Epithelial cell of prostate (primary cell): ENCODE measurements at regions not wholly inside any gene's neighbourhood (a gene's known extent, or its start where the extent isn't known, plus 50 kb on each side); places are given as distances from the start of the nearest gene placed in this dataset.

Source experiments
- DNase-seq: peaks from one replicate; pipeline ENCODE4 v3.0.0-alpha.2; 2011; ENCODE audit warnings: low read depth, low spot score
- H3K27ac ChIP-seq: fragments of 450-650 bp; 2 replicates; pipeline ENCODE4 v1.5.1; 2017; ENCODE audit warnings: mild to moderate bottlenecking

- DNase-seq = no peak
- no peak overlapping the region for H3K27ac ChIP-seq
Observed at GRCh38 chr16:49048557-49048956, 233.1 kb downstream of the CBLN1 start.

DNA sequence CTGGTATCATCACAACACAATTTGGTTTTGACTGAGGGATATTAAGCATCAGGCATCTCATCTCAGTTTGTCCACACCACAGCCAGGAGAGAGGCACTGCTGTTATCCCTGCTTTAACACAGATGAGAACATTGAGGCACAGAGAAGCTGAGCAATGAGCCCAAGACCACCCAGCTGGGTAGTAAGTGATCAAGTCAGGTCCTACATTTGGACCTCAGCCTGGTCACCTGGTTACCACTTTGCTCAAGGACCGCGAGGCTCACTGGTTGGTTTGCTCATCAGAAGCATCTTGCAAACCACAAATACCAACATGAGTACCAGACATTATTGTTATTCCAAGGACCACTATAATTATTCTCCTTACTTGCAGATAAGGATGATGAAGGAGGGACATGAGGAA lies 245.5 kb downstream of the CBLN1 start:
- no peak overlapping the region for H3K27ac ChIP-seq
- no peak for DNase-seq

- DNase-seq = no peak
- H3K27ac ChIP-seq = no peak overlapping the region
Observed at GRCh38 chr16:49027420-49027819, 254.2 kb downstream of the CBLN1 start.

DNA sequence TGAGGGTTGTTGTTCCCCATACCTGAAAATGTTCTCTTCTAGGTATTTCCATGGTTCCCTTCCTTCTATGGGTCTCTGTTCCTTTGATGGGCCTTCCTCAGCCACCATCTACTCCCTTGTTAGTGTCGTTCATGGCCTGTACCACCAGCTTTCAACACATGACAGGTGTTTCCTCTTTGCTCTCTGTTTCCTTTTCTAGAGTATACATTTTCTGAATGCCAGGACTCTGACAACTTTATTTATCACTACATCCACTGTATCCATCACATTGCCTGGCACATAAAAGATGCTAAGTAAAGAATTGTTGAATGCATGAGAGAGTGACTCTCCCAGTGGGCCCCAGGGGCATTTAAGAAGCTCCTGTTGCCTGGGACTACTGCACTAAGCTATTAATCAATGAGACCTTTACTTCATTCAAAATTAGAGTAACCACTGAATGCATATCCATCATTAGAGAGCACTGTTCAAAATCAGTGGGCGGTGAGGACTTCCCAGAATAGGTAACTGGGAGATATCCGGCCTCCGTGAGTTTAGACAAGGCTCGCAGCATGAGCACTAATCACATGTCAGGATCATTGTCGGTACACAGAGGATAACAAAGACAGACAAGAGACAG lies 255.0 kb downstream of the CBLN1 start:
- no peak for DNase-seq
- no peak overlapping the region for H3K27ac ChIP-seq

- no peak overlapping the region for H3K27ac ChIP-seq
- no peak for DNase-seq
Observed at GRCh38 chr16:49024896-49025295, 256.7 kb downstream of the CBLN1 start.

DNA sequence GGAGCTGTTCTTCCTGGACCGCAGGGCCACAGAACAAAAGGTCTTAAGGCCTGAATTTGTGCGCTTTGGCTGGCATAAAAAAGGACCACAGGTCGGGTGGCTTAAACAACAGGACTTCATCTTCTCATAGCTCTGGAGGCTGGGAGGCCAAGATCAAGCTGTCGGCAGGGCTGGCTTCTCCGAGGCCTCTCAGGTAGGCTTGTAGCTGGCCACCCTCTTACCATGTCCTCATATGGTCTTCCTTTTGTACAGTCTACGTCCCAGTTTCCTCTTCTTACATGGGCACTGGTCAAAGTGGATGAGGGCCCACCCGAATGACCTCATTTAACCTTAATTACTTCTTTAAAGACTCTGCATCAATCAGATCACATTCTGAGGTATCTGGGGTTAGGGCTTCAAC lies 257.6 kb downstream of the CBLN1 start:
- DNase-seq = no peak
- H3K27ac ChIP-seq = no peak overlapping the region

DNA sequence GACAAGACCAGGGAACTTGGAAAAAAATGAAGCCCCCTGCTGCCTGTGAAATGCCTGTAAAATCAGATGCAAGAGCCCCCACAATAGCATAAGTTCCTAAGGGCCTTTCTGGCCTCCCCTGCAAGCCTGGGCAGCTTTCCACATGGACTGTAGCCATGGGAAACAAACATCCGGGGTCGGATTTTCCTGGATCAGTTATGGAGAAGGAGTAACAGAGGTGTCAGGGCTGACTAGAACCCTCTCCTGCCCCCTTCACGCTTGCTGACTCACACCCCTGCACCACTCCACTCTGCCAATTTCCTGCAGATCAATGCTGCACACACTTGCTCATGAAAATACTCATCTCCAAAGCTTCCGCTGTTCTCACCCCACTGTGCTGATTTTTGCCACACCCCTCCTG lies 258.6 kb downstream of the CBLN1 start:
- peak; percentile 53 for DNase-seq
- peak overlapping the region; percentile 74 for H3K27ac ChIP-seq

DNA sequence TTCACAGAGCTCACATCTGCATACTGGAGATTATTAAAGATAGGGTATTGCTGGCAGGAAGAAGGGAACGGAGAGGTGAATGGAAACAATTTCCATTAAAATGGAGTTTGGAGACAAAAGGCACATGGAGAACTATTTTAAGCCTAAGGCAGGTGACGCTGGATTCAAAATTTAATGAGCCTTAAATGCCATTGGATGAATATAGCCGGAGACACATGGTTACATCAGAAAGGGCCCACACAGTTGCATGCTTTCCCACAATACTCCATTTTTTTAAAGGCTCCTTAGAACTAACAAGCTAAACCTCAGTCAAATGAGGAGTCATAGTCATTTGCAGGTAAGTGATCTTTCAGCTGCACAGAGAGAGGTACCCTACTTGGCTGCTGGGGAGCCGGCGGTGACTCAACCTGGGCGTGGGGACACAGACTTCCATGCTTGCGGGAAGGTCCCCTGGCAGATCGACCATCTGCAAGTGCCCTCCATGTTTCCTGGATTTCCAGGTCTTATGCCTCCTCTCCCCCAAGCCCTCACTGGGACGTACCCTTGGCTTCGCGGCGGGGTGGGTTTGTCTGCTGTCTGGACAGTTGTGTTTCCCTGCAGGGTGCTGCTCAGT lies 259.2 kb downstream of the CBLN1 start:
- peak overlapping the region; percentile 74 for H3K27ac ChIP-seq
- no peak for DNase-seq

- DNase-seq = no peak
- no peak overlapping the region for H3K27ac ChIP-seq
Observed at GRCh38 chr16:49021136-49021535, 260.5 kb downstream of the CBLN1 start.

DNA sequence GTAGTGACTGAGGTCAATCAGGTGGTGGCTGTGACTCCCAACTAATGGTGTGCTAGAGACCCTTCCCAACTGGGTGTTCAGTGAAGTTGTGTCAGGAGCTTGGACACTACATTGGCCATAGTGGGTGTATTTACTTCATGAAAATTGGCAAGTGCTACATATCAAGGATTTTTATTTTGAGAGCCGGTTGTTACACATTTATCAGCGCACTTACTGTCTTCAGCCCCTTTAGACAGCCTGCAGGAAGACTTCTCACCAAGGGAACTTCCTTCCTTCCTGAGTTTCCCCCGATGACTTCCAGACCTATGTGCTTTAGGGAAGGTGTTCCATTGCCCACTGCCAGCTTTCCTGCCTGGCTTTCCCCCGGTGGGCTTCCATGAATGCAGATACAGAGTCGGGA lies 261.2 kb downstream of the CBLN1 start:
- no peak for DNase-seq
- no peak overlapping the region for H3K27ac ChIP-seq

GRCh38 chr16:49019831-49020230 lies 261.8 kb downstream of the CBLN1 start:
- no peak overlapping the region for H3K27ac ChIP-seq
- no peak for DNase-seq

DNA sequence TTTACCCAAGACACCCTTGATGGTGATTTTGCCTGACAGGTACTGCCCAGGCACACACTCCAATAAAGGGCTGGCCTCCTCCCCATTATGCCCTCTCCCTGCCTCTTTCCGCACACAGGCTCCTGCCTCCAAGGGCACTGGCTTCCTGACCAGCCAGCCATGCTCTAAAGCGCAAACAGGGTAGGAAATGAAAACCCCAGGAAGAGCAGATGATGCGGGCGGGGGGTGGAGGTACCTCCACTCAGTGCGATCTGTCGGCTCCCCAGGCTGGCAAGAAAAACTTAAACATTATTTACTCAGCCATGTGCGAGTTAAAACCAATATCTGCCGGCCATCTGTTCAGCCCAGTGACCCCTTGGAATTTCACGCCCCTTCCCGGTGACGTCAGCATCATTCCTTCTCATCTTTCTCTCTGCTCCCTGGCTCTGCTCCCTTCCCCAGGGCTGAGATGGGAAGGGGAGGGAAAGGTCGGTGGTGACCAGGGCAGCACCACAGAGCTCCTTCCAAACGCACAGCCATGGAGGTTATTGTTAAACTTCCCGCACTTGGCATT lies 262.5 kb downstream of the CBLN1 start:
- no peak overlapping the region for H3K27ac ChIP-seq
- no peak for DNase-seq

- DNase-seq = no peak
- no peak overlapping the region for H3K27ac ChIP-seq
Observed at GRCh38 chr16:49018259-49018931, 263.2 kb downstream of the CBLN1 start.

- DNase-seq = no peak
- H3K27ac ChIP-seq = no peak overlapping the region
Observed at GRCh38 chr16:49017501-49017900, 264.1 kb downstream of the CBLN1 start.

DNA sequence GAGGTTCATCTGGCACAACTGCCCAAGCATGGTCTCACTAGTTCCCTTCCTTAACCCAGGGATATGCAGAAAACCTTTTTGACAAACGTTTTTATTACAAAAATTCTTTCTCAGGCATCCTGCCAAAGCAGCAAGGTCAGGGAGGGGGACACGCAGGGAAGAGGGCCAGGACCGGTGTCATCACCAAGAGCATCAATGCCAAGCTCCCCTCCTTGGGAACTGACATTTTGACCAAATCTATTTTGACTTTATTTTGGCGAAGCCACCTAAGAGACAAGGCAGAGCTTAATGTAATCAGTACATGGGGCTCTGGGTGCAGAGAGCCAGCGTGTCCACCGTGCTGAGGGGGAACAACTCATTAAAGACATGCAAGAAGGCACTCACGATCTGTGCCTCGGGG lies 265.2 kb downstream of the CBLN1 start:
- H3K27ac ChIP-seq = no peak overlapping the region
- no peak for DNase-seq

DNA sequence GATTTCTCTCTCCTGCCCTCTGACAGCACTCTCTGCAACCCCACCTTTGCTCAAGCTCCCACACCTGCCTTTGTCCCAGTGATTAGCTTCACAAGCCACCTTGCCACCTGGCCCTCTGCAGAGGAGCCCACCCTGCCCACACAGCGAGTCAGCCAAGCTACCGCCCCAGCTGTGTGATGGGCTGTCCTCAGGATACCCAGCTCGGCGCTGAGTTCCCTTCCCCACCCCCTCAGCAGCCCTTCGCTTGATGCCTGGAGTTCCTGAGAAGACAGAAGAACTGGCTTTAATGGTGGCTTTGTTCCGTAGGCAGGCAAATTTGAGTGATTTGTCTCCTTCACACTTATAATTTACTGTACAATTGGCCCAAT lies 266.4 kb downstream of the CBLN1 start:
- H3K27ac ChIP-seq = no peak overlapping the region
- DNase-seq = no peak

- no peak for DNase-seq
- no peak overlapping the region for H3K27ac ChIP-seq
Observed at GRCh38 chr16:49014277-49015224, 267.1 kb downstream of the CBLN1 start.

DNA sequence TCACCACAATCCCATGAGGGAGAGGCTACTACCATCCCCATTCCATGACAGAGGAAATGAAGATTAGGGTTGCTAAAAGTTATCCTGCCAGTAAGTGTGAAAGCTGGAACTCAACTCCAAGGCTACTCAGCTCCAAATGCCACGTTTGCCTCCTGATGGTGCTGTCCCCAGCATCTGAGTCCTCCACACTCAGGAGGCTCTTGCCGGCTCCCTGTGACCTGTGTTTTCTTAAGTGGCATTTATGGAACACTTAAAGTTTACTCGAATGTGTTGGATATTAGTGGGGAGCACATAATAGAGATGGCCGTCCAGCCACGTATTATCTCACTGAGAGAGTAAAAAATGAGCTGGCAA lies 267.9 kb downstream of the CBLN1 start:
- DNase-seq = no peak
- H3K27ac ChIP-seq = no peak overlapping the region

DNA sequence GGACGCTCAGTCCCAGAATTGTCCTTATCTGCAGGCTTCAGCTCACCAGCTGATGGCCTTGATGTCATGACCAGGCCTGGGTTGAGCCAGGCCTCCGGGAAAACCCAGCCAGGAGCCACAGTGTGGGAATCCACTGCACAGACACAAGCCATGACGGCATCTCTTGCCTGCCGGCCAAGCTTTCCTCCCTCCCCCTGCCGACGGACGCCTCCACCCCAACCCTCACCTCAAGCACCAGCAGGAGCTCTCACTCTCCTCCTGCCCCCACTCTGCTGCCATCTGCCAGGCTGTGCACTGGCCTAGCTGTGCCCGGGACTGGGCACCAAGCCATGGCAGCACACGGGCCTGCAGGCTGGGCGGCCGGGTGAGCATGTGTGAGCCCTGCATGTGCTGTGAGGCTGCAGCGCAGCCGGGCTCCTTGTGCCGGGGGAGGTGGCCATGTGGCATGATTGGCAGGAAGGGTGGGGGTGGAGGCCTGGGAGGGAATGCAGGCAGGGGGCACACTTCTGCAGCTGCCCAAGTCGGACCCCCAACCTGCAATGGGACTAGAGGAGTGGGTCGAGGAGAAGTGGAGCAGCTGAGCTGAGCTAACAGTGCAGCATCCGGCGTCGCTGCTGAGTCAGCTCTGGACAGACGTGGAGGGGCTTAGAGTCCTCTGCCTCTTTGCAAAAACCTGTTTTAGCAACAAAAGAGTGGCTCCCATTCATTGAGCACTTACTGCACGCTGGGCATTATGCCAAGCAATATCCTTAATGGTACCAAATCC lies 268.5 kb downstream of the CBLN1 start:
- DNase-seq = no peak
- no peak overlapping the region for H3K27ac ChIP-seq

- no peak overlapping the region for H3K27ac ChIP-seq
- DNase-seq = no peak
Observed at GRCh38 chr16:49011901-49012300, 269.7 kb downstream of the CBLN1 start.
